ENCODE measurements at regions not wholly inside any gene's neighbourhood (a gene's known extent, or its start where the extent isn't known, plus 50 kb on each side); places are given as distances from the start of the nearest gene placed in this dataset.

DNA sequence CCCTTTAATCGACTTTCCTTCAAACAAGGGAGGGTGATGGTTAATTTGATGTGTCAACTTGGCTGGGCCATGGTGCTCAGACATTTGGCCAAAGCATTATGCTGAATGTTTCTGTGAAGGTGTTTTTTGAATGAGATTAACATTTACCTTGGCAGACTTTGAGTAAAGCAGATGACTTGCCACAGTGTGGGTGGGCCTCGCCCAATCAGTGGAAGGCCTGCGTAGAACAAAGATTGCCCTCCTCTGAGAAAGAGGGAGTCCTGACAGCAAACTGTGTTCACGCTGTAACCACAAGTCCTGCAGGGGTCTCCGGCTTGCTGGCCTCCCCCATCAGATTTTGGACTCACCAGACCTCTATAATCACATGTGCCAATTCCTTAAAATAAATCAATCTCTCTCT is 118.7 kb downstream of the SOX9 start:
- TF ChIP-seq EP300 (IDR thresholded peaks at IDR 0.05) = no peak
- TF ChIP-seq POLR2A (IDR thresholded peaks at IDR 0.05) = no peak
- TF ChIP-seq, protein P1, sequence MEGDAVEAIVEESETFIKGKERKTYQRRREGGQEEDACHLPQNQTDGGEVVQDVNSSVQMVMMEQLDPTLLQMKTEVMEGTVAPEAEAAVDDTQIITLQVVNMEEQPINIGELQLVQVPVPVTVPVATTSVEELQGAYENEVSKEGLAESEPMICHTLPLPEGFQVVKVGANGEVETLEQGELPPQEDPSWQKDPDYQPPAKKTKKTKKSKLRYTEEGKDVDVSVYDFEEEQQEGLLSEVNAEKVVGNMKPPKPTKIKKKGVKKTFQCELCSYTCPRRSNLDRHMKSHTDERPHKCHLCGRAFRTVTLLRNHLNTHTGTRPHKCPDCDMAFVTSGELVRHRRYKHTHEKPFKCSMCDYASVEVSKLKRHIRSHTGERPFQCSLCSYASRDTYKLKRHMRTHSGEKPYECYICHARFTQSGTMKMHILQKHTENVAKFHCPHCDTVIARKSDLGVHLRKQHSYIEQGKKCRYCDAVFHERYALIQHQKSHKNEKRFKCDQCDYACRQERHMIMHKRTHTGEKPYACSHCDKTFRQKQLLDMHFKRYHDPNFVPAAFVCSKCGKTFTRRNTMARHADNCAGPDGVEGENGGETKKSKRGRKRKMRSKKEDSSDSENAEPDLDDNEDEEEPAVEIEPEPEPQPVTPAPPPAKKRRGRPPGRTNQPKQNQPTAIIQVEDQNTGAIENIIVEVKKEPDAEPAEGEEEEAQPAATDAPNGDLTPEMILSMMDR (IDR thresholded peaks at IDR 0.05) = no peak
- no peaks in the 10 kb centered on the region for H3K27me3 ChIP-seq
- WGBS, 3 donors = 90 to 92% (median 90%) methylated on average over 5 of the region's 5 CpGs
- no peaks in the 10 kb centered on the region for H3K9me3 ChIP-seq
- H3K4me3 ChIP-seq = no peak overlapping the region
- H3K36me3 ChIP-seq = no peaks in the 10 kb centered on the region
- DNase-seq = no peak
- no peaks in the 10 kb centered on the region for H3K4me1 ChIP-seq (ENCODE audit: insufficient read depth)
- intact Hi-C loops (cut with DNase I) = no loop called here
- no peak overlapping the region for H3K27ac ChIP-seq

DNA sequence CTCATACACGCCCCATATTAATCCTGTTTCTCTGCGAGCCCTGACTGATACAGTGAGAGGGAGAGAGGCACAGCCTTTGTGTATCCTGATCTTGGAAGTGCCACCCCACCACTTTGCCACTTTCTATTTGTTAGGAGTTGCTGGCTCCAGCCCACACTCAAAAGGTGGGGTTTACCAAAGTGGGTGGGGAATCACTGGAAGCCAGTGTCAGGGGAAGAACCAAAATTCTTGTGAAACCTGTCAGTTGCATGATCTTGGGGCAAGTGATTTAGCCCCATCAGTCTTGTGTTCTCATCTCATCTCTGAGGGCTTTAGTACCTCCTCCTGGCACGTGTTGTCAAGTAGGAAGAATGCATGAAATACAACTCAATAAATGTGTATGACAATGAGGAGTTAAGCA is 119.5 kb downstream of the SOX9 start:
- no peaks in the 10 kb centered on the region for H3K36me3 ChIP-seq
- no peaks in the 10 kb centered on the region for H3K27me3 ChIP-seq
- intact Hi-C loops (cut with DNase I) = no loop called here
- DNase-seq = no peak
- no peaks in the 10 kb centered on the region for H3K9me3 ChIP-seq
- WGBS, 3 donors = 65 to 73% (median 68%) methylated on average over 3 of the region's 3 CpGs
- H3K4me1 ChIP-seq (ENCODE audit: insufficient read depth) = no peaks in the 10 kb centered on the region
- no peak overlapping the region for H3K4me3 ChIP-seq
- TF ChIP-seq EP300 (IDR thresholded peaks at IDR 0.05) = no peak
- TF ChIP-seq, protein P1 (IDR thresholded peaks at IDR 0.05) = no peak
- no peak for TF ChIP-seq POLR2A (IDR thresholded peaks at IDR 0.05)
- no peak overlapping the region for H3K27ac ChIP-seq

DNA sequence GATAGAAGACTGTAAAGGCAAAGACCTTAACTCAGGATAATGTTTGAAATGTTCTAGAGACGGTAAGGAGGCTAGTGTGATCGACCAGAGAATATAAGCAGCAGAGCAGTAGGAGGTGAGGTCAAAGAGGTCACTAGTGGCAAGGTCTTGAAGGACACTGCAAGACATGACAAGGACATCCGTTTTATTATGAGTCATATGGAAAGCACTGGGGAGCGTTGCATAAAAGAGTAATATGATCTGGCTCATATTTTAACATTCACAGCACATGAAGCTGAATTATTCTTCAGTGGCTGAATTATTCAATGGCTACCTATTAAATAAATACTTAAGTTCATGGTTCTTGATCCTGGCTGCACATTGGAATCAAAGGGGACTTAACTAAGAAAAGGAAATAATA is 123.7 kb downstream of the SOX9 start:
- DNase-seq = no peak
- TF ChIP-seq, protein P1 (IDR thresholded peaks at IDR 0.05) = no peak
- TF ChIP-seq EP300 (IDR thresholded peaks at IDR 0.05) = no peak
- no peak for TF ChIP-seq POLR2A (IDR thresholded peaks at IDR 0.05)
- WGBS, 3 donors = 79 to 81% (median 79%) methylated on average over 4 of the region's 4 CpGs
- Histone ChIP-seq H3K9me3 (peaks cover 0 to 3% of the 10 kb centered on the region in 2 donors), H3K4me1 (ENCODE audit: insufficient read depth) (no peaks in the 10 kb centered on the region), H3K4me3 (no peak overlapping the region), H3K27ac (no peak overlapping the region), H3K36me3 (no peaks in the 10 kb centered on the region), H3K27me3 (no peaks in the 10 kb centered on the region)
- intact Hi-C loops (cut with DNase I) = no loop called here

DNA sequence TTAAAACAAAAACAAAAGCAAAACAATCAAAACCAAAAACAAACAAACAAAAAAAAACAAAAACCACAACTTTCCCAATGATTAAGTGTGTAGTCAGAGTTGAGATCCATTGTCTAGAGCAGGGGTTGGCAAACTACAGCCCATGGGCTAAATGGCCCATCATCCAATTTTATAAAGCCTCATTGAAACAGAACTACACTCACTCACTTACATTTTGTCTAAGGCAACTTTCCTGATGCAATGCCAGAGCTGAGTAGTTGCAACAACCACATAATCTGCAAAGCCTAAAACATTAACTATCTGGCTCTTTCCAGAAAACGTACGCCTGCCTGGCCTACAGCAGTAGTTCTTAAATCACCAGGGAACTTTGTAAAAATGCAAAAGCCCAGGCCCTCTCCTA is 124.1 kb downstream of the SOX9 start:
- H3K4me3 ChIP-seq = no peak overlapping the region
- no peak for TF ChIP-seq POLR2A (IDR thresholded peaks at IDR 0.05)
- no peak for TF ChIP-seq EP300 (IDR thresholded peaks at IDR 0.05)
- TF ChIP-seq, protein P1 (IDR thresholded peaks at IDR 0.05) = no peak
- intact Hi-C loops (cut with DNase I) = no loop called here
- no peak for DNase-seq
- 75 to 89% (median 77%) methylated on average over 2 of the region's 2 CpGs for WGBS, 3 donors
- peaks cover 0 to 3% of the 10 kb centered on the region in 2 donors for H3K9me3 ChIP-seq
- H3K27ac ChIP-seq = no peak overlapping the region
- no peaks in the 10 kb centered on the region for H3K4me1 ChIP-seq (ENCODE audit: insufficient read depth)
- H3K27me3 ChIP-seq = no peaks in the 10 kb centered on the region
- H3K36me3 ChIP-seq = no peaks in the 10 kb centered on the region

DNA sequence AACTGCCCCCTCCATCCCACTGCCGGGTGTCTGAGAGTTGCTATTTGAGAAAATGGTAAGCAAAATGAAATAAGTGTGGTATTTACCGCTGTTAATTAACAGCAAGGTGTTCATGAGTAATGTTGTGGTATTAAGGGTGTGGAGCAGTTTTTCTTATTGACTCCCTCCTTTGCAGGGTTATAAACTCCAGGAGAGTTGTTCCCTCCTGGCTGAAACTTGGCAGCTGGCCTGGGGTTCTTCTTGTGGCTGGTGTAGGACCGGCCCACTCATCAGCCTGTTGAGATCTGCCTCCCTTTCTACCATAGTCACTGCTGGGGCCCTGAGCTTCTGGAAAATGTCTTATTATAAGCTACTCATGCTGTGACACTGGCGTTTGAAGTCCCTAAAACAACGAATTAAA is 128.6 kb downstream of the SOX9 start:
- H3K4me3 ChIP-seq = no peak overlapping the region
- no peak for DNase-seq
- TF ChIP-seq, protein P1 (IDR thresholded peaks at IDR 0.05) = no peak
- no peak for TF ChIP-seq EP300 (IDR thresholded peaks at IDR 0.05)
- TF ChIP-seq POLR2A (IDR thresholded peaks at IDR 0.05) = no peak
- intact Hi-C loops (cut with DNase I) = no loop called here
- H3K9me3 ChIP-seq = peaks cover 0 to 3% of the 10 kb centered on the region in 2 donors
- 52 to 68% (median 58%) methylated on average over 5 of the region's 5 CpGs for WGBS, 3 donors
- H3K27ac ChIP-seq = no peak overlapping the region
- no peaks in the 10 kb centered on the region for H3K27me3 ChIP-seq
- no peaks in the 10 kb centered on the region for H3K36me3 ChIP-seq
- no peaks in the 10 kb centered on the region for H3K4me1 ChIP-seq (ENCODE audit: insufficient read depth)

All from ovary (tissue), 7 donors.